Vagina (tissue), 2 donors: ENCODE measurements at regions not wholly inside any gene's neighbourhood (a gene's known extent, or its start where the extent isn't known, plus 50 kb on each side); places are given as distances from the start of the nearest gene placed in this dataset.

ENCODE experiments used
- POLR2A ChIP-seq, 2 donors: fragments of 450-650 bp; IDR thresholded peaks; one replicate each; pipeline ENCODE4 v1.6.1; 2017; ENCODE audit warnings: antibody characterized with exemption in 2 of 2, mild to moderate bottlenecking in 2 of 2, moderate library complexity in 2 of 2
- POLR2AphosphoS5 ChIP-seq, 2 donors: sonication (generic); formaldehyde crosslinking; IDR thresholded peaks; one replicate each; pipeline ENCODE4 v1.9.0; 2017; ENCODE audit warnings: antibody characterized with exemption in 2 of 2, mild to moderate bottlenecking in 2 of 2, low read depth in 1 of 2; ENCODE audit not compliant: insufficient read depth in 1 of 2
- TF ChIP-seq, protein P1 (sequence below), 3 experiments: fragments of 450-650 bp in 2 of 3; fragments of 200-600 bp in 1 of 3; sonication (generic) in 1 of 3; IDR thresholded peaks; one replicate each; pipeline ENCODE4 v1.5.1; 2017 to 2019; ENCODE audit warnings: antibody characterized with exemption in 3 of 3, mild to moderate bottlenecking in 2 of 3, moderate library complexity in 2 of 3

DNA sequence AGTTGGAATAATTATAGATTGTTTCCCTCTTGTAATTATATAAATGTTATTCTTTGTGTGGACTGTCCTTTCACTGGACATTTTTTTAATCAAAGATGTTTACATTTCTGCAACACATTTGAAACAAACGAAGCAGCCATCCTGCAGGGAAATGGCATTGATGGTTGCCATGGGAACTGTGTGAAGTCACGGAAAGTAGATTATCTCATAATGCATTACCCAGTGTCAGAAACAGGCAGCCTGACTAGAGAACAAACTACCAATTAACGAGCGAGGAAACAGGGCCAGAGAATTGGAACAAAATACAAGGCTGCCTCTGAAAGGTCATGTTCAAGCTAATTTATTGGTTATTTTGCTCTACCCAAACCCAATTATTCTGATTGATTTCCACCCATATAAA lies 96.9 kb upstream of the LARGE1 start:
- TF ChIP-seq POLR2AphosphoS5 (IDR thresholded peaks at IDR 0.05; ENCODE audit: insufficient read depth in 1 of 2, low read depth in 1 of 2) = no peak
- TF ChIP-seq, protein P1, sequence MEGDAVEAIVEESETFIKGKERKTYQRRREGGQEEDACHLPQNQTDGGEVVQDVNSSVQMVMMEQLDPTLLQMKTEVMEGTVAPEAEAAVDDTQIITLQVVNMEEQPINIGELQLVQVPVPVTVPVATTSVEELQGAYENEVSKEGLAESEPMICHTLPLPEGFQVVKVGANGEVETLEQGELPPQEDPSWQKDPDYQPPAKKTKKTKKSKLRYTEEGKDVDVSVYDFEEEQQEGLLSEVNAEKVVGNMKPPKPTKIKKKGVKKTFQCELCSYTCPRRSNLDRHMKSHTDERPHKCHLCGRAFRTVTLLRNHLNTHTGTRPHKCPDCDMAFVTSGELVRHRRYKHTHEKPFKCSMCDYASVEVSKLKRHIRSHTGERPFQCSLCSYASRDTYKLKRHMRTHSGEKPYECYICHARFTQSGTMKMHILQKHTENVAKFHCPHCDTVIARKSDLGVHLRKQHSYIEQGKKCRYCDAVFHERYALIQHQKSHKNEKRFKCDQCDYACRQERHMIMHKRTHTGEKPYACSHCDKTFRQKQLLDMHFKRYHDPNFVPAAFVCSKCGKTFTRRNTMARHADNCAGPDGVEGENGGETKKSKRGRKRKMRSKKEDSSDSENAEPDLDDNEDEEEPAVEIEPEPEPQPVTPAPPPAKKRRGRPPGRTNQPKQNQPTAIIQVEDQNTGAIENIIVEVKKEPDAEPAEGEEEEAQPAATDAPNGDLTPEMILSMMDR (IDR thresholded peaks at IDR 0.05) = no peak
- no peak for TF ChIP-seq POLR2A (IDR thresholded peaks at IDR 0.05)
